ENCODE measurements at regions not wholly inside any gene's neighbourhood (a gene's known extent, or its start where the extent isn't known, plus 50 kb on each side); places are given as distances from the start of the nearest gene placed in this dataset.

DNA sequence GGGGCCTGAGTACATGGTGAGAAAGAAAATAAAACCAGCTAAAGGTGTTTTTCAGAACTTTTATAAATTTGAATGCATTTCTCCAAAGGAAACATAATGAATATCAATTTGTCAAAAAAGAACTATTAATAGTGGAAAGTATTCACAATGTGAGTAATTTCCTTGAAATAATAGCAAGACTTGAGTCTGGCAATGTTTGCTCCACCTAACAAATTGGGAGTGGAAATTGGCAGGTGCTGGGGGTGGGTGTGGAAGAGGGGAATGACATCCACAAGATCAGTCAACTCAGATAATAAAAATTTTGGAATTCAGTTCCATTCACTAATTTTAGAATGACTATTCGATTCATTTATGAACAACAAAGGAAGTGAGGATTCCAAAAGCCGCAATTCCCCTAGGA, 884.8 kb upstream of the SLIT2 start:
- no peak for DNase-seq
- Histone ChIP-seq H3K9me3 (no peaks in the 10 kb centered on the region), H3K27ac (no peak overlapping the region), H3K9ac (ENCODE audit: low read depth in 2 of 2, low read length in 2 of 2) (no peak overlapping the region), H3K4me1 (no peaks in the 10 kb centered on the region), H3K27me3 (no peaks in the 10 kb centered on the region), H3K4me3 (no peak overlapping the region), H3K36me3 (no peaks in the 10 kb centered on the region)
- TF ChIP-seq, protein P1, sequence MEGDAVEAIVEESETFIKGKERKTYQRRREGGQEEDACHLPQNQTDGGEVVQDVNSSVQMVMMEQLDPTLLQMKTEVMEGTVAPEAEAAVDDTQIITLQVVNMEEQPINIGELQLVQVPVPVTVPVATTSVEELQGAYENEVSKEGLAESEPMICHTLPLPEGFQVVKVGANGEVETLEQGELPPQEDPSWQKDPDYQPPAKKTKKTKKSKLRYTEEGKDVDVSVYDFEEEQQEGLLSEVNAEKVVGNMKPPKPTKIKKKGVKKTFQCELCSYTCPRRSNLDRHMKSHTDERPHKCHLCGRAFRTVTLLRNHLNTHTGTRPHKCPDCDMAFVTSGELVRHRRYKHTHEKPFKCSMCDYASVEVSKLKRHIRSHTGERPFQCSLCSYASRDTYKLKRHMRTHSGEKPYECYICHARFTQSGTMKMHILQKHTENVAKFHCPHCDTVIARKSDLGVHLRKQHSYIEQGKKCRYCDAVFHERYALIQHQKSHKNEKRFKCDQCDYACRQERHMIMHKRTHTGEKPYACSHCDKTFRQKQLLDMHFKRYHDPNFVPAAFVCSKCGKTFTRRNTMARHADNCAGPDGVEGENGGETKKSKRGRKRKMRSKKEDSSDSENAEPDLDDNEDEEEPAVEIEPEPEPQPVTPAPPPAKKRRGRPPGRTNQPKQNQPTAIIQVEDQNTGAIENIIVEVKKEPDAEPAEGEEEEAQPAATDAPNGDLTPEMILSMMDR (IDR thresholded peaks at IDR 0.05) = no peak
- intact Hi-C loops (cut with DNase I) = no loop called here

DNA sequence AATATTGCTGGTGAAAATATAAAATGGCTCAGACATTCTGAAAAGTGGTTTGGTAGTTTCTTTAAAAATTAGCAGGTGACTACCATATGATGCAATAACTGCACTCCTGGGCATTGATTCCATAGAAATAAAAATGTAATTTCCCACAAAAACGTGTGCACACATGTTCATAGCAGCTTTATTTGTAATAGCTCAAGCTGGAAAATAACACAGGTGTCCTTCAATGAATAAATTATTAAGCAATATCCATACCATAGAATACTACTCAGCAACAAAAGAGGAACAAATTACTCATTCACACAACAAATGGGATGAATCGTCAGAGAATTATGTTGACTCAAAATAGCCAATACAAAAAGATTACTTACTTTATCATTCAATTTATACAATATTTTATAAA, 893.7 kb upstream of the SLIT2 start:
- TF ChIP-seq, protein P1 (IDR thresholded peaks at IDR 0.05) = no peak
- intact Hi-C loops (cut with DNase I) = no loop called here
- no peaks in the 10 kb centered on the region for H3K27me3 ChIP-seq
- H3K4me1 ChIP-seq = no peaks in the 10 kb centered on the region
- no peak overlapping the region for H3K9ac ChIP-seq (ENCODE audit: low read depth in 2 of 2, low read length in 2 of 2)
- no peak overlapping the region for H3K27ac ChIP-seq
- H3K9me3 ChIP-seq = no peaks in the 10 kb centered on the region
- DNase-seq = no peak
- H3K4me3 ChIP-seq = no peak overlapping the region
- H3K36me3 ChIP-seq = no peaks in the 10 kb centered on the region

DNA sequence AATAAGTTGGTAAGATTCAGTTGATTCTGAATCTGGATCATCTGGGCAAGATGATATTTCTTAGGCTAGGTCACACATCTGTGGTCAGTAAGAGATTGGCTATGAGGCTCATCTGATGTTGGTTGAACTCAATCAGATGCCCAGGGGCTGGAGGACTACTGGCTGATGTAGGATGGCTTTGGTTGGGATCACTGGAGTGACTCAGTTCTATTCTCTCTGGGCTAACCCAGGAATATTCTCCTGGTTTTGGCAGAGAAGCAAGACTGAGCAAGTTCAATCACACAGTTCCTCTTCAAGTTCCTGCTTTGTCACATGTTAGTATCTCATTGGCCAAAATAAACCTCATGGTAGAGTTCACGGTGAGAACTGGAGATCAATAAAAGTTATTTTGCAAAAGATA, 902.3 kb upstream of the SLIT2 start:
- intact Hi-C loops (cut with DNase I) = no loop called here
- DNase-seq = no peak

DNA sequence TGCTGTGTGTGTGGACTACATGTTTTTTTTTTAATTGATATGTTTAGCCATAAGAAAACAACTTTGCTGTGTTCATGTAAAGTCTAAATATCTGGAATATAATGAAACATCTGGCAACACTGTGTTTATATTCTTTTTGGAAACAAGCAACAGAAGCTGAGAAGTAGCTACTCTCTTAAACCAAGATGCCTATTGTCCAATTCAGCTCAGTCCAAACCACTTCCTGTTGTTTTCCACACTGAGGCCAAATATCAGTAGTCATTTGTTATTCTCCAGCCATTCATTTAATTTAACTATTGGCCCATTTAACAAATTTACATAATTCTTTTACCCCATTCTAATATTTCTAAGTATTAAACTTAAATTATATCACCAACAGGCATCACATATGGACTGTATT, 903.0 kb upstream of the SLIT2 start:
- H3K9me3 ChIP-seq = no peaks in the 10 kb centered on the region
- H3K36me3 ChIP-seq = no peaks in the 10 kb centered on the region
- intact Hi-C loops (cut with DNase I) = no loop called here

More for the DNA sequence above, 902.3 kb upstream of the SLIT2 start:
- Histone ChIP-seq H3K27me3 (no peaks in the 10 kb centered on the region), H3K9me3 (no peaks in the 10 kb centered on the region), H3K36me3 (no peaks in the 10 kb centered on the region), H3K4me1 (no peaks in the 10 kb centered on the region), H3K4me3 (no peak overlapping the region), H3K9ac (ENCODE audit: low read depth in 2 of 2, low read length in 2 of 2) (no peak overlapping the region), H3K27ac (no peak overlapping the region)
- TF ChIP-seq, protein P1 (IDR thresholded peaks at IDR 0.05) = no peak

DNA sequence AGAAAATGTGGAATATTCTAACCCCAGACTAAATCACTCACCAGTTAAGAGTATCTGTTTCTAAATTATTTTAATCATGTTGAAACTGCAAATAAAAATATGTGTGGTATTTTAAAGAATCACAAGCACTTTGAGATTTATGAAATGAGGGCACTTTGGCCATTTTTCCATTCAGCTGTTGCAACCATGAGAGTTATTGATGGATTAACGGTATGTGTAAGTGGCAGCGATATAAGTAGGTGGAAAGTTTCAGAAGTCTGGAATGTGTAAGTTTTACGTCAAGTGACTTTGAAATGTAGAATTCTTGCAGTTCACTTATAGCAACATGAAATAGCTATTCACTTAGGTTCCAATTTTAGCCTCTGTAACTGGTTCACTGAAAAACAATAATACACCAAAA, 905.1 kb upstream of the SLIT2 start:
- DNase-seq = no peak
- H3K9me3 ChIP-seq = no peaks in the 10 kb centered on the region
- H3K4me3 ChIP-seq = no peak overlapping the region
- no peaks in the 10 kb centered on the region for H3K27me3 ChIP-seq
- no peak overlapping the region for H3K9ac ChIP-seq (ENCODE audit: low read depth in 2 of 2, low read length in 2 of 2)
- intact Hi-C loops (cut with DNase I) = no loop called here
- TF ChIP-seq, protein P1 (IDR thresholded peaks at IDR 0.05) = no peak
- no peaks in the 10 kb centered on the region for H3K4me1 ChIP-seq
- H3K27ac ChIP-seq = no peak overlapping the region
- H3K36me3 ChIP-seq = no peaks in the 10 kb centered on the region

More for the DNA sequence above, 903.0 kb upstream of the SLIT2 start:
- H3K27me3 ChIP-seq = no peaks in the 10 kb centered on the region
- H3K4me1 ChIP-seq = no peaks in the 10 kb centered on the region
- no peak overlapping the region for H3K4me3 ChIP-seq
- H3K27ac ChIP-seq = no peak overlapping the region
- no peak for DNase-seq
- no peak overlapping the region for H3K9ac ChIP-seq (ENCODE audit: low read depth in 2 of 2, low read length in 2 of 2)
- TF ChIP-seq, protein P1 (IDR thresholded peaks at IDR 0.05) = no peak

DNA sequence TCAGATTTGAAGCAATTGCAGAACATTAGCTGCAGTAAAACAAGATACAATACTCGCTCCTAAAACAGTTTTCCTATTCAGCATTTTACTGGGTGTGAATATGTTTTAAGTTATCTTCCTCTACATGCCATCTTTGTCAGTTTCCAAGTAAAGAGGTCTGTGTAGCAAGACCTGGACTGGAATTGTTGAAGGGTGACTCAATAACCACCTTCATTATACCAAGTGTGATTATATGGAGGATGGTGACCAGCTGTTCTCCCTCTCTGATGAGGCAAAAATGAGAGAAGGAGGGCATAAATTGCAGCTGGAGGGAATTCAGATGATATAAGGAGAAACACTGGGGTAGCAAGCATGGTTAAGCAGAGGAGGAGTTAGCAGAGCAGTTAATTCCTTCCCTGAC, 922.1 kb upstream of the SLIT2 start:
- intact Hi-C loops (cut with DNase I) = no loop called here
- DNase-seq = no peak

More for the DNA sequence above, 922.1 kb upstream of the SLIT2 start:
- TF ChIP-seq, protein P1 (IDR thresholded peaks at IDR 0.05) = no peak
- H3K27ac ChIP-seq = no peak overlapping the region
- no peaks in the 10 kb centered on the region for H3K36me3 ChIP-seq
- H3K9me3 ChIP-seq = no peaks in the 10 kb centered on the region
- no peak overlapping the region for H3K4me3 ChIP-seq
- H3K27me3 ChIP-seq = no peaks in the 10 kb centered on the region
- no peaks in the 10 kb centered on the region for H3K4me1 ChIP-seq
- H3K9ac ChIP-seq (ENCODE audit: low read depth in 2 of 2, low read length in 2 of 2) = no peak overlapping the region

Data from colonic mucosa (tissue), 4 donors.